GM19397 (cell line): ENCODE measurements at regions not wholly inside any gene's neighbourhood (a gene's known extent, or its start where the extent isn't known, plus 50 kb on each side); places are given as distances from the start of the nearest gene placed in this dataset.
"Not testable (repeated sequence)": the region's sequence is repeated elsewhere in the genome, so short reads cannot be mapped to it uniquely, and the experiment has no call there.

Source experiments
- ATAC-seq: cut with Tn5 transposase; IDR thresholded peaks from one replicate; pipeline ENCODE4 v1.9.1; 2021; ENCODE audit warnings: mild to moderate bottlenecking, moderate library complexity; ENCODE audit not compliant: unreplicated experiment

DNA sequence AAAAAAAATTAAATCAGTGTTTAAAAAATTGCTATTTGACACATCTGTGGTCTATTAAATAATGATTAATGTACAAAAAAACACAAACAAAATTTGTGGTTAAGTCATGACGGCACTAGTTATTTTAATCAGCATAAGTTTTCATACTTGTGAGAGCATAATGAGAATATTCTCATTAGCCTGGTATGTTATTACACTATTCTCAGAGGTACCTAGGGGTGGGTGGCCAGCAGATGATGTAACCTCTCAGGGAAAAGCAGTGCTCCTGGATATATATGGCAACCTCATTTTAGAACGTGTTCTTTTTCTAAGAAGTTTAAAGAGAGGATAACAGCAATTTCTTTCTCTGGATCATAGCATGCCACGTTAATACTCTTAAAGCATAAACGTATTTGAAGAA is 109.2 kb downstream of the GJA1 start:
- no peak for ATAC-seq

DNA sequence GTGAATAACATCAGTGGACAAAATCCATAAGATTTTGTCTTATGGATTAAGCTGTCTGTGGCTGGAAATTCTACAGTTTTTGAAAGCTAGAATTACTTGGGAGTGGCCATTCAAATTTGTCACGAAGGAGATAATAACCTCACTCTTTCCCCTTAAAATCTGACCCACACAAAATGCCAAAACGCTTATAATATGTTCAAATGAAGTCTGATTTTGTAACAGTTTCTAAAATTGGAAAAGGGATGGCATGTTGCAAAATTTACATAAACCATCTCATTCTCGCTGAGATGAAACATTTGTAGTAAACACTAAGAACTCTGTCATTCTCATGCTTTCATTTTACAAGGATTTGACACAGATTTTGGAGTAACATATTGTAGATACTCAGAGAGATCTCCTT is 112.7 kb downstream of the GJA1 start:
- ATAC-seq: no peak

DNA sequence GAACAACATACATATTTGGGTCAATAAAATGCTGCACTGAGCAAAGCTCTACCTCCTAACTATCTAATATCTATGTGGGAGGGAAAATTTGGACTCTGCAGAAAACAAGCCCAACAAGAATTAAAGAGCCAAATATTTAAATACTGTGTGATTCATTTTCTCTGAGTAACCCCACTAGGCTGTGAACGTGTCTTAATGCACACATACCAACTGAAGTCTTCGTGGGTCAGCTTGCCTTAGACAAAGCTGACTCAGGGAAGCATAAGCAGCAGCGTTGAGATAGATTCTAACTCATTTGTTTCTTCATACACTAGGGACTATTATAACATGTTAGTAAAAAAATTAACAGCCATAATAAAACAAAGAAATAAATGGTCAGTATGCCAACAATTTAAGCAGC is 114.3 kb downstream of the GJA1 start:
- no peak for ATAC-seq

DNA sequence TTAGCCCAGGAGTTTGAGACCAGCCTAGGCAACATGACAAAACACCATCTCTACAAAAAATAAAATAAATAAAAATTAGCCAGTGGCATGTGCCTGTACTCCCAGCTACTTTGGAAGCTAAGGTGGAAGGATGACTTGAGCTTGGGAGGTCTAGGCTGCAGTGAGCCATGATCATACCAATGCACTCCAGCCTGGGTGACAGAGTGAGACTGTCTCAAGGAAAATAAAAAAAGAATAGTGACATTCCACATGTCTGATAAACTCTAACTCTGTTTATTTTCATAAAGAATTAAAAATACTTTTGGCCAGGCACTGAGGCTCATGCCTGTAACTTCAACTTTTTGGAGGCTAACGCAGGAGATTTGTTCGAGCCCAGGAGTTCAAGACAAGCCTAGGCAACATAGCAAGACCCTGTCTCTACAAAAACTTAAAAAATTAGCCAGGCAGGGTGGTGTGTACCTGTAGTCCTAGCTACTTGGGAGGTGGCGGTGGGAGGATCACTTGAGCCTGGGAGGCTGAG is 115.1 kb downstream of the GJA1 start:
- ATAC-seq: no peak

DNA sequence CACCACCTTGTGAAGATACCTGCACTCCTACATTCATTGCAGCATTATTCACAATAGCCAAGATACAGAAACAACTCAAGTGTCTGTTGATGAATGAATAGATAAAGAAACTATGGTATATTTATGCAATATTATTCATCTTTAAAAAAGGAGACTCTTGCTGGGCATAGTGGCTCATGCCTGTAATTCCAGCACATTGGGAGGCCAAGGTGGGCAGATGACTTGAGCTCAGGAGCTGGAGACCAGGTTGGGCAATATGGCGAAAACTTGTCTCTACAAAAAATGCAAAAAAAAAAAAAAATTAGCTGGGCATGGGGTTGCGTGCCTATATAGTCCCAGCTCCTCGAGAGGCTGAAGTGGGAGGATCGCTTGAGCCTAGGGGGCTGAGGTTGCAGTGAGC is 119.8 kb downstream of the GJA1 start:
- no peak for ATAC-seq

DNA sequence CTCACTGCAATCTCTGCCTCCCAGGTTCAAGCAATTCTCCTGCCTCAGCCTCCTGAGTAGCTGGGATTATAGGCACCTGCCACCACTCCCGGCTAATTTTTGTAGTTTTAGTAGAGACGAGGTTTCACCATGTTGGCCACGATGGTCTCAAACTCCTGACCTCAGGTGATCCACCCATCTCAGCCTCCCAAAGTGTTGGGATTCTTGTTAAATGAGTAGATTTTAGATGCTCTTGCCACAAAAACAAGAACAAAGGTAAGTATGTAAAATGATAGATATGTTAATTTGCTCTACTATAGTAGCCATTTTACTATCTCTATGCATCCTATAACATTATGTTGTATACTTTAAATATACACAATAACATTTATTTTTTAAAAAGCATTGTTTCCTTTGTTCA is 120.7 kb downstream of the GJA1 start:
- not testable (repeated sequence) for ATAC-seq

DNA sequence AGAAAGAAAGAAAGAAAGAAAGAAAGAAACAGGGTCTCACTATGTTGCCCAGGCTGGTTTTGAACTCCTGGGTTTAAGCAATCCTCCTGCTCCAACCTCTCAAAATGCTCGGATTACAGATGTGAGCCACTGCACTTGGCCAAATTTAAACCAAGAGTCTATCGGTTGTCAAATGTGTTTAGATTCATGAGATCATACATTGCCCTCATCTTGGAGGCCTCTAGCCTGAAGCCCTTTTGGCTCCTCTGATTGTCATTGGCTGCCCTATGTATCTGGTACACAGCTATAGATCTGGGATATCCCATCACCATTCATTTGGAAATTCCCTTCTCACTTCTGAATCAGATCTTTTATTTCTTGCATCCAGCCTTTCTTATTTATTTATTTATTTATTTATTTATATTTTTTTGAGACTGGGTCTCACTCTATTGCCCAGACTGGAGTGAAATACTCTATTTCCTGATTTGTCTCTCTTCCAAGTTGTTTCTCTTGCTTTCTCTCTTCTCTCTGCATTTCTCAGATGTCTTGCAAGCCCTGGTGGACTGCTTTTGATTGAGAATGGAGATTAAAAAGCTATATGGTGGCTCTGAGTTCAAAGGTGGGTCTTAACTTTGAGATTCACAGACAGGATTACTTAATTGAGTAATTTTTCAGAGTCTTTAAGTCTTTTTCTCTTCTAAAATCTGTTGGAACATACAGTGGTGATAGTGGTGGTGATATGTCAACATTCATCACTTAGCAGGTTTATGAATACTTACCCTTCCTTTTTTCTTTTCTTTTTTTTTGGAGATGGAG is 121.9 kb downstream of the GJA1 start:
- ATAC-seq: no peak

DNA sequence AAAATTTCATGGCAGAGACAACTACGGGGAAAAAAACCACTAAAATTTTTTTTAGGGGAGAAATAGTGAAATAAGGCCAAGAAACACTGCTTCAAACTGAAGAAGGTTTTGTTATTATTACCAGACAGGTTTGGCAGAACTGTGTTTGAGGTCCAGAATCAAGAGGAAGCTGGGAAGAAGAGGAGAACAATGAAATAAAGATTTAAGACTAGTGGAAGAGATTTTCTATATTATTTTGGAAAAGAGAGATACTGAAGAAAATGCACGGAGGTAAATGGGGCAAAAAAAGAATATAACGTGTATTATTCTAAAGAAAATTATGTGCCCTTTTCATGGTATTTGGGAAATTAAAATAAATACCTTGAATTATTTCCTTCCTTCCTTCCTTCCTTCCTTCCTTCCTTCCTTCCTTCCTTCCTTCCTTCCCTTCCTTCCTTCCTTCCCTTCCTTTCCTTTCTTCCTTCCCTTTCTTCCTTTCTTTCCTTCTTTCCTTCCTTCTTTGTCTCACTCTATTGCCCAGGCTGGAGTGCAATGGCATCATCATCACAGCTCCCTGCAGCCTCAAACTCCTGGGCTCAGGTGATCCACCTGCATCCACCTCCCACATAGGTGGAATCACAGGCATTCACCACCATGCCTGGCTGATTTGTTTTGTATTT is 124.3 kb downstream of the GJA1 start:
- no peak for ATAC-seq

DNA sequence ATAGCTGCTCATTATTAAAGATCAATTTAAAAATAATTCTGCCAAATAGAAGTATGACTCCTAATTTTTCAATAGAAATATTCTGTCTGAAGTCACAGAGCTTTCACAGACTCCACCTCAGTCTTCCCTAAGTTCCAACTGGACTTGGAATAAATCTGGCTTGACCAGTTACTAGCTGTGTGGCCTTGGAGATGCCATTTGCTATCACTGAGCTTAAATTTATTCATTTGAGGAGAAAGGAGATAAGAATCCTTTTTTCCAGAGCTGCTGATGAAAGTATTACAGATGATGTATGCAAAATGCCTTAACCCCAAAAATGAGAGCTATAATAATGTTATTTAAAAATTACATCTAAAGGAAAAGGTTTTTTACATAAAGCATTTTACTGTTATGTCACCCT is 125.0 kb downstream of the GJA1 start:
- ATAC-seq: no peak

DNA sequence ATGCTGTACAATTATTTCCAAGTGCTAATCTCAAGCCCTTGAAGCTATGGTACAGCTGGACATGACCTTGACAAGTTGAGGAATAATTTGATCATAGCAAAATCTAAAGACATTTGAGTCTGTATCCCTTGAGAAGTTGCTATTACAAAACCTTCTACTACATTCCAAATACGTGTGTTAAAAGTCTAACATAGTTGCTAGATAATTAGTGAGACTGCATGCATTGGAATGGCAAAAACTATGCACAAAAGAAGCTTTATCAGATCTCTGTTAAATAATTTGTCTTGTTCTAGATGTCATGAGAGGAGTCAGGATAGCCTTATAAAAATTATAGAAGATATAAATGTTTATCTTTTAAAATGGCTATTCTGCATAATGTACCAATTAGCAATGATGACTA is 127.8 kb downstream of the GJA1 start:
- ATAC-seq: no peak

DNA sequence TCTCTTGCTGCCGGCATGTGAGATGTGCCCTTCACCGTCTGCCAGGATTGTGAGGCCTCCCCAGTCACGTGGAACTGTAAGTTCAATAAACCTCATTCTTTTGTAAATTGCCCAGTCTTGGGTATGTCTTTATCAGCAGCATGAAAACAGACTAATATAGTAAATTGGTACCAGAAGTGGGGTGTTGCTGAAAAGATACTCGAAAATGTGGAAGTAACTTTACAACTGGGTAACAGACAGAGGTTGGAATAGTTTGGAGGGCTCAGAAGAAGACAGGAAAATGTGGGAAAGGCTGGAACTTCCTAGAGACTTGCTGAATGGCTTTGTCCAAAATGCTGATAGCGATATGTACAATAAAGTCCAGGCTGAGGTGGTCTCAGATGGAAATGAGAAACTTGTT is 129.1 kb downstream of the GJA1 start:
- ATAC-seq: not testable (repeated sequence)

DNA sequence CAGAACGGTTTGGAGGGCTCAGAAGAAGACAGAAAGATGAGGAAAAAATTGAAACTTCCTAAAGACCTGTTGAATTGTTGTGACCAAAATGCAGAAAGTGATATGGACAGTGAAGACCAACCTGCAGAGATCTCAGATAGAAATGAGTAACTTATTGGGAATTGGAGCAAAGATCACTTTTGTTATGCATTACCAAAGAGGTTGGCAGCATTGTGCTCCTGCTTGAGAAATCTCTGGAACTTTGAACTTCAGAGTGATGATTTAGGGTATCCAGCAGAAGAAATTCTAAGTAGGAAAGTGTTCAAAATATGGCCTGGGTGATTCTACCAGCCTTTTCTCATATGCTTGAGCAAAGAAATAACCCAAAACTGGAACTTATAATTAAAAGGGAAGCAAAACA is 136.0 kb downstream of the GJA1 start:
- ATAC-seq: no peak

DNA sequence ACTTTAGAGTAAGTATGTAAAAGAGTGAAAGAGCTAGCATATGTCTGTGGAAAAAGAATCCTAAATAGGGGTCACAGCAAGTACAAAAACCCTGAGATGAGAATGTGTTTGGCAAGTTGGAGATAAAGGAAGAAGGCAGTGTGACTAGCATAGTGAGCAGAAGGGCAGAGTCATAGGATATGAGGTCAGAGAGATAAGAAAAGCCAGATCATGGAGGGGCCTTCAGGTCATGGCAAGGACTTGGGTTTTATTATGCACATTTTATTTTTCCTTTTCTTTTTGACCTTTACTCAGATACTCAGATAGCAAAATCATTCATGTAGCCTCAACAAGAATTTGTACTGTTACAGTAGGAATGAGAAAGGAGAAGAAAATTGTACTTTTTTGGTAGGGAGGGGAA is 138.0 kb downstream of the GJA1 start:
- ATAC-seq: no peak

DNA sequence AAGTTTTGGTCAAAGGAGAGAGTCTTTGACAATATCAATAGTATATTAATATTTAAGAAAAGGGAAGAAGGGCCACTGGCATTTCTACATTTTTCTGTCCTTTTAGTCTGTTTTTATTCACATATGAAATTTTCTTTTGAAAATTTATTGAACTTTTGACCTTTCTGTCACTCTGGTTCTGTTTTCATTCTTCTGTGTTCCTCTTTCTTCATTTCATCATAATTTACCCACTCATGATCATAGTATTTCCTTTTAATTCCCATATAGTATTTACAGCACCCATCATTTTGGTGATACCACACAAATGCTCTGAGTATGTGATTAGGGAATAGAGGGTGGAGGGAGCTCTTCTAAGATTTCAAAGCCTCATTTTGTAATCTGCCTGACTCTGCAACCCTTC is 142.8 kb downstream of the GJA1 start:
- ATAC-seq: no peak

DNA sequence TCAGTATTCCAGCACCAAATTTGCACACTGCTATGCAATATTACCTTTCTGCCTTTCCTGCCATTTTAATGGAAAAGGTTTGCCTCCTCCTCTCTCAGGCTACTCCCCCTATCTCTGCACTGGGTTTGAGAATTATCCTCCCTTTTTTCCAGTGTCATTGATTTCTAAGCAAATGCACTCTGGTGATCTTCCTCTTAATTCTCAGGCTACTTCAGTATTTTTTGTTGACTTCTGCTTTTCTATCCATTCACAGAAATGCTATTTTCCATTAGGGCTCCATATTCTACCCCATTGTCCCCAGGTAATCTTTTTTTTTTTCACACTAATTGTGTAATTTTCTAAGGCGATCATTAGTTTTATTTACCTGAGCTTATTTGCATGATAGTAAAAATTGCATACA is 144.0 kb downstream of the GJA1 start:
- ATAC-seq: no peak

DNA sequence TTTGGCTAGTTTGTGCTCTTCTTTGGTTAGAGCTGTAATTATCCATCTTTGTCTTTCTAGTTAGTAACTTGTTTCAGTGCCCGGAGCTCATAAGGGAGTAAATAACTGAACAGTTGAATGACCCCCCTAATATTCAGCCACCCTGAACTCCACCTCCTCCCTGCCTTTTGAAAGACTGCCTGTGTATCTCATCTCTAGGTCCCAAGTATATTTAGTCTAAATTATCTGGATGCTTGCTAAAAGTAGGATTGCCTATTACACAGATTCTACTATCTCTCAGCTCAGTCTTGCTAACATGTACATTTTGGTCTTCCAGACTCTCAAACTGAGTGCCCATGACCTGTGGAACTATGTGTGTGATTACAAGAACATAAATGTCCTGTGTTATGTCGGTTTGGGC is 145.9 kb downstream of the GJA1 start:
- no peak for ATAC-seq

DNA sequence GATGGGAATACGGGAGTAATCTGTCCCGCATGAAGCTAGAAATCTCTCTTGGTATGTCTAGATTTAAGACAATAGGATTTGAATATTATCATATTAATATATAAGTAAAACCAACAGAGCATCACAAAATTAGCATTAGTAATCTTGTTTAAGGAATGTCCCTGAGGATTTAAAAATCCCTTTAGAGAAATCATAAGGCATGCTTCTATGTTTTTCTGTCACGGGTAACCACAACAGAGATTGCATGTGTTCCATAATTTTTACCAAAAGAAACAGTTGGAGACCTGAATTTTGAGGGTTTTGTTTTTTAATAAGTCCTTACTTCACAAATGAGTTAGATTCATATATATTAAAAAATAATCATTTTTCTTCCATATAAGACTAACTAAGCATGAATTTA is 146.8 kb downstream of the GJA1 start:
- ATAC-seq: no peak

DNA sequence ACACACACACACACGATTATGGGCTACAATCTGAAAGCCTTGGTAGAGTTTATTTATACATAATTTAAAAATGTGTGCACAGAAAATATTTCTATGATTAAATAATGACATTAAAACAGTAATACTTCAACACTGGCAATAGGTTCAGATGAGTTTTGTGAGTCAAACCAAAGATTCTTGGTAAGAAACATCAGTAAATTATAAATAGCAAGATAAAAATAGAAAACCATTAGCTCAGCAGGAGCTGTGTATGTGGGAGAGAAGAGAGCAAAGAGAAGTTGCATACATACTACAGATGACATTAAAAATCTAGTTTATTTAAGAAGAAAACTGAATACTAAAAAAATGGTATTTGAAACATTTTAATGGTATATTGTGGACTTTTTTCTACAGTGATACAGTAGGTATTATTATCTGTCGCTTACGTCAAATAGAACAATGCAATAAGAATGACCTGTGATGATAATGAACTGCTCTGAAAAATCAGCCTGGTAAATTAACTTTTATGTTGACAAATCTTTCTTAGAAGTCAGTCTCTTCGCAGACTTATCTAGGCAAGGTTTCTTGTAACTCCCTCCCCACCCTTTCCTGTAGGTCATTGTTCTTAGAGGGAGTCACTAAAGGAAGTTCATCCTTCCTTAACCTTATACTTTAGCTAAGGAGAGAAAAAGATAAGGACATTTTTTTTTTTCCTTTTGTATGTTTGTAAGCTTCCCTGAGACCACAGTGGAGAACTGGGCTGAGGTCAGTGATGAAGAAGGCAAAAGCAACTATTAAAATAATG is 149.3 kb downstream of the GJA1 start:
- no peak for ATAC-seq

DNA sequence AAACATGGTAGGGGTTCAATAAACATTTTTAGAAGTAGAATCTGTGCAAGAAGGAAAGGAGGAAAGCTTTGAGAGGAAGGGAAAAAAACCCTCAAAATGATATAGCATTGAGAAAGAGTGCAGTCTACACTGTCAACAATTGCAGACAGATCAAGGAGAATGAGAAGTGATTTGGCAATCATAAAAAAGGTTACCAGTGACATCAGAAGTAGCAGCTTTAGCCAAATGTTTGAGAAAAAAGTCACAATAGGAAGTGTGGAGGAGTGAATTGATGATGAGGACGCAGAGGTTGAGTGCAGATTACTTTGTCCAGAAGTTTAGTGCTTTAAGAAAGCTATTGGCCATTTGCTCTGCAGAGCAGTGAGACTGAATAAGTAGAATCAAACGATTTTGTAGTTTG is 155.0 kb downstream of the GJA1 start:
- no peak for ATAC-seq

DNA sequence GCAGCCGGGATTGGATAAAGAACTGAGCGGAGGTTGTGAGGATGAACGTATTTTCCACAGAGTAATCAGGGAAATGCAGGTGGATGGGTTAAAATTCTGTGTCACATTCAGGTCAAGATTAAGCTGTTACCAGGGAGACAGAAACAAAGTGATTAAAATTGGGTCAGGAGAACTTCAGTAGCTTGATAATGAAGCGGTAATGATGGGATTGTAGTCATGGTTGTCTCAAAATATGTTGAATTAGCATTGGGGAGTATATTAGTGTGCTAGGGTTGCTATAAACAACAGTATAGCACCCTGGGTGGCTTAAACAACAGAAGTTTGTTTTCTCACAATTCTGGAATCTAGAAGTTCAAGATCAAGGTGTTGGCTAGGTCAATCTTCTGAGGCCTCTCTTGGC is 155.5 kb downstream of the GJA1 start:
- ATAC-seq: no peak

DNA sequence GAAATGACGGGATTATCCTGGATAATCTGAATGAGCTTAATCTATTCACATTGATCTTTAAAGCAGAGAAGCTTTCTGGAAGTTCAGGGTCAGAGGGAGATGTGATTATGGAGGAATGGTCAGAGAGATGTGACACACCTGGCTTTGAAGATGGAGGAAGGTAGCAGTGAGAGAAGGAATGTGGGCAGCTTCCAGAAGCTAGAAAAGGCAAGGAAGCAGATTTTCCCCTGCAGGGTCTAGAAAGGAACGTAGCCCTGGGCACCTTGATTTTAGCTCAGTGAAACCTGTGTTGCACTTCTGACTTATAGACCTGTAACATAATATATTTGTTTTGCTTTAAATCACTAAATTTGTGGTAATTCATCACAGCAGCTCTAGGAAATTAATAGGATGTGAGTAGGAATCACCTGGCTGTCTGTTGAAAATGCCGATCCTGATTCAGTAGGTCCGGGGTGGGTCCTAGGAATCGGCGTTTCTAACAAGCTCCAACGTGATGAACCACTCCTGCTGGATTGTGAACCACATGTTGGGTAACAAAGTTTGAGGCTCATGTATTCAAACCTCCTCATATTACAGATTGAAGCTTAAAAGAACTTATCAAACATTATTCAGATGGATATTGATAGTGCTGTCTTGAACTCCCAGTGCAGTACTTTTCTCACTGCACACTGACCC is 157.0 kb downstream of the GJA1 start:
- no peak for ATAC-seq
